ENCODE measurements at regions not wholly inside any gene's neighbourhood (a gene's known extent, or its start where the extent isn't known, plus 50 kb on each side); places are given as distances from the start of the nearest gene placed in this dataset.
"Not testable (repeated sequence)": the region's sequence is repeated elsewhere in the genome, so short reads cannot be mapped to it uniquely, and the experiment has no call there.

GRCh38 chr13:63731896-63732295 is 2316.2 kb upstream of the PCDH20 start:
- H3K4me3 ChIP-seq (ENCODE audit: low read depth, low read length), result no peak overlapping the region
- no peak for TF ChIP-seq CTCF (IDR thresholded peaks at IDR 0.05; ENCODE audit: low read depth, low read length)
- no peaks in the 10 kb centered on the region for H3K9me3 ChIP-seq (ENCODE audit: severe bottlenecking)
- no peak overlapping the region for H3K27ac ChIP-seq
- no peak for DNase-seq
- H3K27me3 ChIP-seq (ENCODE audit: insufficient read depth, low read depth, severe bottlenecking), result no peaks in the 10 kb centered on the region
- no peaks in the 10 kb centered on the region for H3K36me3 ChIP-seq

- H3K27me3 ChIP-seq (ENCODE audit: insufficient read depth, low read depth, severe bottlenecking); DNase-seq; H3K9me3 ChIP-seq (ENCODE audit: severe bottlenecking); H3K36me3 ChIP-seq; H3K4me3 ChIP-seq (ENCODE audit: low read depth, low read length); H3K27ac ChIP-seq: not testable (repeated sequence)
These were observed 2296.5 kb upstream of the PCDH20 start for GRCh38 chr13:63712159-63712558.

GRCh38 chr13:63706751-63707150 is 2291.1 kb upstream of the PCDH20 start:
- Histone ChIP-seq H3K27ac (no peak overlapping the region), H3K36me3 (no peaks in the 10 kb centered on the region), H3K27me3 (ENCODE audit: insufficient read depth, low read depth, severe bottlenecking) (no peaks in the 10 kb centered on the region), H3K9me3 (ENCODE audit: severe bottlenecking) (no peaks in the 10 kb centered on the region), H3K4me3 (ENCODE audit: low read depth, low read length) (no peak overlapping the region)
- no peak for DNase-seq
- TF ChIP-seq CTCF (IDR thresholded peaks at IDR 0.05; ENCODE audit: low read depth, low read length), result no peak

GRCh38 chr13:63704521-63704920 is 2288.9 kb upstream of the PCDH20 start:
- Histone ChIP-seq H3K27ac (no peak overlapping the region), H3K27me3 (ENCODE audit: insufficient read depth, low read depth, severe bottlenecking) (no peaks in the 10 kb centered on the region), H3K36me3 (no peaks in the 10 kb centered on the region), H3K9me3 (ENCODE audit: severe bottlenecking) (no peaks in the 10 kb centered on the region), H3K4me3 (ENCODE audit: low read depth, low read length) (no peak overlapping the region)
- no peak for DNase-seq
- no peak for TF ChIP-seq CTCF (IDR thresholded peaks at IDR 0.05; ENCODE audit: low read depth, low read length)

GRCh38 chr13:63700350-63700749 is 2284.7 kb upstream of the PCDH20 start:
- H3K9me3 ChIP-seq (ENCODE audit: severe bottlenecking), result no peaks in the 10 kb centered on the region
- no peak for TF ChIP-seq CTCF (IDR thresholded peaks at IDR 0.05; ENCODE audit: low read depth, low read length)
- DNase-seq, result no peak

GRCh38 chr13:63699948-63700347 is 2284.3 kb upstream of the PCDH20 start:
- H3K36me3 ChIP-seq, result no peaks in the 10 kb centered on the region
- H3K9me3 ChIP-seq (ENCODE audit: severe bottlenecking), result no peaks in the 10 kb centered on the region
- no peak for TF ChIP-seq CTCF (IDR thresholded peaks at IDR 0.05; ENCODE audit: low read depth, low read length)
- no peak for DNase-seq
- no peaks in the 10 kb centered on the region for H3K27me3 ChIP-seq (ENCODE audit: insufficient read depth, low read depth, severe bottlenecking)
- H3K4me3 ChIP-seq (ENCODE audit: low read depth, low read length), result no peak overlapping the region
- no peak overlapping the region for H3K27ac ChIP-seq

More at GRCh38 chr13:63700350-63700749, 2284.7 kb upstream of the PCDH20 start:
- Histone ChIP-seq H3K4me3 (ENCODE audit: low read depth, low read length) (no peak overlapping the region), H3K27me3 (ENCODE audit: insufficient read depth, low read depth, severe bottlenecking) (no peaks in the 10 kb centered on the region), H3K27ac (no peak overlapping the region), H3K36me3 (no peaks in the 10 kb centered on the region)
